NOMO-1 treated with dmso at 0.1 percent for 144 hours (cell line): ENCODE measurements at regions not wholly inside any gene's neighbourhood (a gene's known extent, or its start where the extent isn't known, plus 50 kb on each side); places are given as distances from the start of the nearest gene placed in this dataset.

ENCODE experiments used
- DNase-seq: peaks from one replicate; lab custom pipeline; 2025; ENCODE audit not compliant: unreplicated experiment; lab: John Stamatoyannopoulos, UW

- DNase-seq, result no peak
These were observed 240.9 kb downstream of the ICOS start for GRCh38 chr2:204177251-204177976.

- no peak for DNase-seq
These were observed 241.5 kb downstream of the ICOS start for GRCh38 chr2:204177977-204178522.

- no peak for DNase-seq
These were observed 244.1 kb downstream of the ICOS start for GRCh38 chr2:204180649-204181048.

GRCh38 chr2:204183608-204184007 is 247.0 kb downstream of the ICOS start:
- DNase-seq, result no peak

GRCh38 chr2:204184226-204184625 is 247.7 kb downstream of the ICOS start:
- DNase-seq, result no peak

- DNase-seq, result no peak
These were observed 250.9 kb downstream of the ICOS start for GRCh38 chr2:204187229-204188083.

GRCh38 chr2:204191574-204191973 is 255.0 kb downstream of the ICOS start:
- DNase-seq, result no peak

GRCh38 chr2:204195498-204195897 is 258.9 kb downstream of the ICOS start:
- DNase-seq, result no peak

- DNase-seq, result no peak
These were observed 260.9 kb downstream of the ICOS start for GRCh38 chr2:204197336-204198005.

GRCh38 chr2:204199357-204199756 is 262.8 kb downstream of the ICOS start:
- no peak for DNase-seq

- no peak for DNase-seq
These were observed 264.9 kb downstream of the ICOS start for GRCh38 chr2:204201507-204201906.

GRCh38 chr2:204202253-204202652 is 265.7 kb downstream of the ICOS start:
- no peak for DNase-seq

GRCh38 chr2:204203704-204204103 is 267.1 kb downstream of the ICOS start:
- DNase-seq, result no peak

- DNase-seq, result no peak
These were observed 268.5 kb downstream of the ICOS start for GRCh38 chr2:204205082-204205481.

GRCh38 chr2:204205538-204205937 is 269.0 kb downstream of the ICOS start:
- no peak for DNase-seq

GRCh38 chr2:204207866-204208265 is 271.3 kb downstream of the ICOS start:
- DNase-seq, result no peak

- DNase-seq, result no peak
These were observed 277.0 kb downstream of the ICOS start for GRCh38 chr2:204213588-204213987.

- no peak for DNase-seq
These were observed 281.5 kb downstream of the ICOS start for GRCh38 chr2:204218040-204218439.

GRCh38 chr2:204219196-204219595 is 282.6 kb downstream of the ICOS start:
- DNase-seq, result no peak

- no peak for DNase-seq
These were observed 284.3 kb downstream of the ICOS start for GRCh38 chr2:204220896-204221295.

- no peak for DNase-seq
These were observed 286.5 kb downstream of the ICOS start for GRCh38 chr2:204223046-204223445.
